Epithelial cell of proximal tubule (primary cell): ENCODE measurements at regions not wholly inside any gene's neighbourhood (a gene's known extent, or its start where the extent isn't known, plus 50 kb on each side); places are given as distances from the start of the nearest gene placed in this dataset.

Experiments
- DNase-seq: peaks from one replicate; pipeline ENCODE4 v3.0.0-alpha.2; 2011; ENCODE audit warnings: low read depth
- H3K4me3 ChIP-seq: 2 replicates; pipeline ENCODE4 v1.5.1; 2011; ENCODE audit warnings: low read depth, mild to moderate bottlenecking, low read length
- CTCF ChIP-seq: conservative IDR thresholded peaks from 2 replicates; pipeline ENCODE4 v1.5.1; 2012; ENCODE audit warnings: low read depth, mild to moderate bottlenecking, low read length

DNA sequence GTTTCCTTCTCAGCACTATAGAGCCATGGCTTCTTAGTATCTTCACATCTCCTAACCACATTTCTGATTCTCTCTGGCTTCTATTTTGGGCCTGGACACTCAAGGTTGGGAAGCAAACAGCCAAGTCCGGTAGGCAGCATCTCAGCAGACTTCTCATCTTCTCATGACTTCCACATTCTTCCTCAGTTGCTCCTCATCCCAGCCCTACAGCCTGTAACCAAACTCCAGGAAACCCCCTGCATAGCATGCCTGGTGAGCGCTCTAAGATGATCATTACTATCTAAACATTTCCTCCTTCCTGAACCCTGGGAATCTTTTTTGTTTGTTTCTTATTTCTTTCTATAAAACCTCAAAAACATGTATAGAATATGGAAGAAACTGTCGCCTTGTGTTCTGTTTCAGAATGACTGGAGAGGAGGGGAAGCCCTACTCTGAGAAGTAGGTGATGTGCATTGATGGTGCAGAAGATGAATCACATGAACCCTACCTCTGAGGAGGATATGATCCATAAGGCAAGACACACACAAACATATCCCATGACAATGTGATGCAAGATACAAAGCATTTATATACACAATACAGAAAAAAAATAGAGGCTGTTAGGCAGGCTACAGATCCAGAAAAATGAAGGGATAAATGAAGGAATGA is 219.8 kb upstream of the GYPA start:
- TF ChIP-seq CTCF: no peak
- H3K4me3 ChIP-seq: no peak overlapping the region
- no peak for DNase-seq

DNA sequence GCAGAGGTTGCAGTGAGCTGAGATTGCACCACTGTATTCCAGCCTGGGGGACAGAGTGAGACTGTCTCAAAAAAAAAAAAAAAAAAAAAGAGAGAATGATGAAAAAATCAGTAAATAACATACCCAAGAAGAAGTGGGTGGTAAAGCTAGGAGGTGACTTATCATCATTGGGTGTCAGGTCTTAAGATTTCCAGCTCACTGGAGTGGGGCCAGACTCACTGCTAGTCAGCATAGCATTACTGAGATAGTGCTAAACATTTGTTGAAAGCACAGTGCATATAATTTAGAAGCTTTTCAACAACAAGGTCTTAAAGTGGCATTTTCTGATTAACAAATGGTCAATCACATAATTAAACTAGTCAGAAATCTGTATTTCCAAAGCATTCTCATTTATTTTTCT is 221.8 kb upstream of the GYPA start:
- DNase-seq: peak; percentile 7
- no peak overlapping the region for H3K4me3 ChIP-seq
- no peak for TF ChIP-seq CTCF

GRCh38 chr4:144363890-144364289 is 223.4 kb upstream of the GYPA start:
- DNase-seq: no peak
- H3K4me3 ChIP-seq: no peak overlapping the region
- no peak for TF ChIP-seq CTCF

DNA sequence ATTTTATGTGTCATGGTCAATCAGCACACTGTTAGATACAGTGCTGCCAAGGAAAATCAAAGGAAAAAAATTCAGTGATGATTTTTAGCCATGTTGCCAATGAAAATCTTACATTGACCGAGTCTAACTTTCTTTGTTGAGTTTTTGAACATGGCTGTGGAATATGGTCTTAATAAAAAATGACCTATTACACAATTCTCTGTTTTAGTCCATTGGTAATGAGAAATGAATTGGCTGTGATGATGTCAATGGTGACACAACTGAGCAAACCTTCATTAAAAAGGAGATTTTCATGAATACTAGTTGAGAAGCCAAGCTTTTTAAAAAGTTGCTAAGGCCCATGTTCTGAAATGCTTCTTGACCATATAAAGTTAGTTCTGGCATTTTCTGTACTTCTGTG is 225.9 kb upstream of the GYPA start:
- no peak overlapping the region for H3K4me3 ChIP-seq
- DNase-seq: no peak
- no peak for TF ChIP-seq CTCF

DNA sequence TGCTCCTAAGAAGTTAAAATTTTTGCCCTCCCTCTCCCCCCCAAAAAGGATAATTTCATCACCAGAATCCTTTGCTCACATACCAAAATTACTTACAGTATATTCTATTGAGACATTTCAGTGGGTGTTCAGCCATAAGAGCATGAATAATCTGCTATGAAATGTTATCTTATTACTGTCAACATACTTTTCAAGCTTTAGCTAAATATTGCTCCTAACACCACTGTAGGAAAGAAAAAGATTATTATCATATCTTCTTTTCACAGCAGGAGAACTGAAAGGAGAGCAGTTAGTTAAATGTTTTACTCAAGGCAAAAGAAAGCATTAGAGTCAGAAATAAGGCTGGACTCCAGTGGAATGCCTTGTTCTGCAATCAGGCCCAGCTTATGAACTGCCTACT is 231.0 kb upstream of the GYPA start:
- no peak overlapping the region for H3K4me3 ChIP-seq
- DNase-seq: no peak
- no peak for TF ChIP-seq CTCF

- TF ChIP-seq CTCF: no peak
- no peak for DNase-seq
- no peak overlapping the region for H3K4me3 ChIP-seq
Measured at GRCh38 chr4:144374065-144374464, 233.5 kb upstream of the GYPA start.

DNA sequence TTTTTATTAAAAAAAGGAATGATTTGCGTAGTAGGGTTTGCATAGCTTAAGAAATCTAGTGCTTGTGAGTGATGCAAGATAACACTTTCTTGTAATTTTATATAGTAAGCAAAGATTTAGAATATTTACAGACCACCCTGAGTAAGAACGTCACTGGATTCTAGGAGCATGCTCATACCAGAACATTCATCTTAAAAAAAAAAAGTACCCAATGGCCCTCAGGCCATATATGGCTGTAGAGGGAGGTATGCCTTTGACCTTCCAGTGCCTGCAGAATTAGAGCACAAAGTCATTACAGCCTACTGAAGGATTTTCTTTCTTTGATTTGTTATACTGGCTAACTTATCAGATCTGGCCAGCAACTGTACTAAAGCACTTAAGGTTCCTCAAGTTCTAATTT is 236.3 kb upstream of the GYPA start:
- H3K4me3 ChIP-seq: no peak overlapping the region
- no peak for DNase-seq
- TF ChIP-seq CTCF: no peak
